Activated CD4-positive, alpha-beta T cell treated with anti-CD3 and anti-CD28 coated beads, Interleukin-2, amount 50 U/mL, for 1 hour (primary cell): ENCODE measurements at regions not wholly inside any gene's neighbourhood (a gene's known extent, or its start where the extent isn't known, plus 50 kb on each side); places are given as distances from the start of the nearest gene placed in this dataset.
"Not testable (repeated sequence)": the region's sequence is repeated elsewhere in the genome, so short reads cannot be mapped to it uniquely, and the experiment has no call there.

Source experiments
- DNase-seq: peaks from one replicate; pipeline ENCODE4 v3.0.0-alpha.2; 2020

DNA sequence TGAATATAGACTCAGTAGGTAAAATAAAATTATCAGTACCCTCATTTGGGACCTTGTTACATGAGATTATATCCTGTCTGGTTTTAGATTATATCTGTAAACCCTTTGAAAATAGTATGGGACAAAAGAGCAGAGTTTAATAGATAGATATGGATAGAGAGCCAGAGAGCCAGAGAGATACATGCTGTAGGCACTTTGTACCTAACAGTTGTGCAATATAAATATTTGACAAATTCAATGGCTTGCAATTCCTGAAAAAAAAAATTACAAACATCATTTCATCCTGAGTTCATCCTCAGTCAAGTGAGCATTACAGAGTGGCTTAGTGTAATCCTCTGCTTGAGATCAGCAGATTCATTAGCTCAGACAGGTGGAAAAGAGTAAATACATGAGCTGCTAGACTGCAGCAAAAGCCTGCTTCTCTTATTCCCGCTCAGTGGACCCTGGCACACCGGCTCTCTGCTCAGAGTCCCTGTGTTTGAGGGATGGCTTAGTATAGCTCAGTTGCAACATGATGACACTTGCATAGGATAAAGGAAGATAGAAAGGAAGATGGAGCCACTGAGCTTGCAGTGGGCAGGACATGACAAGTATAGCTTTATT lies 931.6 kb upstream of the GOT2 start:
- DNase-seq = no peak

GRCh38 chr16:59658572-59658971 lies 924.5 kb upstream of the GOT2 start:
- no peak for DNase-seq

DNA sequence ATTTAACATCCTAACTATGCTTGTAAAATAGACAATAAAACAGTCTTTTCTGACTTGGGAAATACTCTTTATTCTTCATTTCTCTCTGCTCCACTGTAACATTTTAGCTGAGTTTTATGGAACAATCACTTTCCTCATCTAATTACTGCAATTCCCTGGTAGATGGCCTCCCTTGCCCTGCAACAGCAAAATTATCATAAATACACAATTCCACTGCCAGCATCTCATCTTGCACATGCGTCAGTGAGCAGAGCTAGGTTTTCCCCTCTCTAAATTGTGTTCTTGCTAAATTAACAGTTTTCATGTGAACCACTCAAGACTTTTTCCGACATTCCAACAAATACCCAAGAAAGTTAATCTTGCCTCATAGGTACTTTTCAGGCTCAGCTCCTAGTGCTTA lies 920.9 kb upstream of the GOT2 start:
- no peak for DNase-seq

DNA sequence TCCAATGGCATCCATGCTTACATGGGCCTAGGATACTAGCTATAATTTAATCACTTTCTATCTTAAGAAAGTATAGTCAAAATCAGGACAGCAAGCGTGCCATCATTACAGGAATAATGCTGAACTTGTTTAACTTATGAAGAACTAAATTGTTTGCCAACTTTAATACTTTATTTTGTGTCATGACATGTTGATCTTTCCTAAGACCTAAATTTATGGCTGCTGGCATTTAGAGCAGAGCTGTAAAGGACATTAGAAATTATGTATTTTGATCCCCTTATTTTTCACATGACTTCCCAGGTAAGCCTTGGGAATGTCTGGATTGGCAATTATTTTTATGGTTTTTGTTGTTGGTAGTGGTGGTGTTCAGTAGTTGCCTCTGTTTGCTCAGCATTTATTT lies 920.3 kb upstream of the GOT2 start:
- DNase-seq = no peak

GRCh38 chr16:59651662-59652061 lies 917.5 kb upstream of the GOT2 start:
- DNase-seq = no peak

- DNase-seq = no peak
These were observed 911.1 kb upstream of the GOT2 start for GRCh38 chr16:59645194-59645593.

DNA sequence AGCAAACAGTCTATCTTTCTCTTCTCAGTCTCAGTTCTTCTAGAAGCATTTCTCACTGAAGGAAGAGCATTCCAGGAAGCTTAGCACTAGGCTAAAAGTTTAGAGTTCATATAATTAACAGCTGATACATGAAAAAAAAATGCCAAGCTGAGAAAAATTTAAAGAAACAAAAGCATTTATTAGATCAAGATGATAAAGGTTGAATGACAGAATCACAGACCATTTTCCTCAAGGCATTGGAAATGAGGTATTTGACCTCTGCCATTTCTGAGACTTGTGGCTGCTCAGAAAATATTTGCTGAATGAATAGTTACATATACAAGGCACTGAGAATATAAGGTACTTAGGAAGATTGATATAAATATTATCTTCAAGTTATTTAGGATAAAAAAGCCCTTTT lies 901.6 kb upstream of the GOT2 start:
- DNase-seq = no peak

DNA sequence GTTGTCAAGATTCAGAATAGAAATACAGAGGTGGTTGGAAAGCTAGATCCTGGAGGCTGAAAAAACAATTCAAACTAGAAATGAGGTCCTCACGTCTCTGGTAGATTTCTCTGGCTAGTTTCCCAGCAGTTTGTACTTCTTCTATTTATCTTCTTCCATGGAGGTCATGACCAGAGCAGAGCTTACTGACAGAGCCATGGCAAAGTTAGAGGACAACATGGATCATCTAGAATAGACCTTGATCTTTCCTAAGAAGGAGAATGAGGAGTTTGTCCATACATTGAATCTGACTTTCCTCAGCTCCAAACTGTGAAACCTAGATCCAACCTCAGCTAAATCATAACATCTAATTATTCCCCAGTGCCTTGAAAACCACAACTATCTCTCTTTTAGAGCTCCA lies 900.8 kb upstream of the GOT2 start:
- no peak for DNase-seq

DNA sequence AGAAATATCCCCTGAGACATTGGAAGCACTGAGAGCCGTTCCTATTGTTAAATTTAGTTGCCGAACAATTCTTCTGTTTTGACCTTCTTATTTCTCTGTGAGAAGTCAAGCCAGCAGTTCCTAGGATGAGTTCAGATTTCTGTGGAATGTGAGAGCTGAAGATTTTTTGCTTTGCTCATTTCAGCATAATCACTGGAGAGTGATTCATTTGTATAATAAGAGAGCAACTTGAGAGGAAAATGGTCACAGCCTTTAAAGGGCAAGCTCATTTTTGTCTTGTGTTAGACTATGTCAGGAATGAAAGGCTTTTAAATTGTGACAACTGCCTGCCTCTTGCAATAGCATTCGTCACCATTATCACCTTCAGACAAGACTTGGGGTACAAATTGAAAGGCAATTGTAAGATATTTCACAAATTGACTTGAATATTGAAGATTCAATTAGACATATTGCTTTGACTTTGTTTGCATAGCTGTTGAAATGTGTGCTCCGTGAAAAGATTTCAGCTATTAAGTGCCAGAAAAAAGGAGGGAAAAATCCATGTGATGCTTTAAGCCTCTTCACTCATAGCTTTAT lies 900.0 kb upstream of the GOT2 start:
- no peak for DNase-seq

- DNase-seq = no peak
These were observed 898.2 kb upstream of the GOT2 start for GRCh38 chr16:59632276-59632855.

DNA sequence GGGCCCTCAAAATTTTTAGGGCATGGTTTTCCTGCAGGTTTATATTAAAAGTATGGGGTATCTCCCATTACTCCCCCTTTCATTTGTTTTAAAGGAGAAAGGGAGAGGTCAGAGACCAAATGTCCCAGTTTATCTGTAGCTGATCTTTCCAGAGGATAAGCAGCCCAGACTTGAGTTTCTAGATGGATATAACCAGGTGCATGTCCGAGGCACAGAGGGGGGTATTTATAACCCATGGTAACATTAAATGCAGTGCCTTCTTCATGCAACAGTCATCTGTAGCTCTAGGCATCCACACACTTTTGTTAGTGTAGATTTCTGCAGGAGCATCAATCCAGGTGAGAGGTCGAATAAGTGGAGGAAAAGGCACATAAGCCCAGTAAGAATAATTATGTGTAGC lies 890.3 kb upstream of the GOT2 start:
- not testable (repeated sequence) for DNase-seq

DNA sequence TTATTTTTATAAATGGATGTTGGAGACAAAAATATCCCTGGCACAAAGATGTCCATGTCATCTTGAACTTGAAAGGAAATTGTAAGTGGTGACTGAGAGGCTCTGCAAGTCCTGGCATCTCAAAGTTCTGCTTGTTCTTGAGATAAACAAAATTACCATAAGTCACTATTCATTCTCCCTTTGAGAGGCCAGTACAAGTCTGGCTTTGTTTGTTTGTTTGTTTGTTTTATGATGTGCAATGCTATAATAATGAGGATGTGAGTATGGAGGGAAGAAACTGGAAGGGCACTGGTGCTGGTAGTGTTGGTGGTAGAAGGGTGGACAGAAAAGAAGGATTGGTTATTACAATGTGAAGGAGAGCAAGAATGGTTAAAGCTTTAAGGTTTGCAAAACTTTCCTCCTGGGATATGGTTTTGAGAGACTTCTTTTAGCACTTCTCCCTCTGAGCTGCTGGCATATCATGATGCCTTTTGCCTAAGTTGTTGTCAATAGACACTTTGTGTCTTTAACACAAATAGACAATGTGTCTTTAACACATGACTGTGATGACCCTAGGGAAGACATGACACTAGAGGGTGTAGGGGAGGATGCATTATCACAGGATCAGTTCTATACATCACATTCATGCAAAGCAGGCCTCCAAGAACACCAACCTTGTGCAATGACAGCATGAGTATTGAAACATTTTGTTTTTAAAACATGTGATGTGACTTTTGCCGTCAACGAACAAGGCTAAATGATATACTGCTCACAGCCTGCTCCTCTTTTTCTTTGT lies 880.5 kb upstream of the GOT2 start:
- no peak for DNase-seq

DNA sequence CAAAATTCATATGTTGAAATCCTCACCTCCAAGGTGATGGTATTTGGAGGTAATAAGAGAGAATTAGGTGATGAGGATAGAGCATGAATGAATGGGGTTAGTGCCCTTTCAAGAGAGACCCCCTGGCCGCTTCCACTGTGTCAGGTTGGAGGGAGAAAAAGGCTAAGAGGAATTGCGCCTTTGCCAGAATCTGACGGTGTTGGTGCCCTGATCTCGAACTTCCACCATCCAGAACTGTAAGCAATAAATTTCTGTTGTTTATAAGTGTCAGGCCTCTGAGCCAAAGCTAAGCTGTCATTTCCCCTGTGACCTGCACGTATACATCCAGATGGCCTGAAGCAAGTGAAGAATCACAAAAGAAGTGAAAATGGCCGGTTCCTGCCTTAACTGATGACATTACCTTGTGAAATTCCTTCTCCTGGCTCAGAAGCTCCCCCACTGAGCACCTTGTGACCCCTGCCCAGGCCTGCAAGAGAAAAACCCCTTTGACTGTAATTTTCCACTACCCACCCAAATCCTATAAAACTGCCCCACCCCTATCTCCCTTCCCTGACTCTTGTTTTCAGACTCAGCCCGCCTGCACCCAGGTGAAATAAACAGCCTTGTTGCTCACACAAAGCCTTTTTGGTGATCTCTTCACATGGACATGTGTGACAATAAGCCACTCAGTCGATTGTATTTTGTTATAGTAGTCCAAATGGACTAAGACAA lies 878.9 kb upstream of the GOT2 start:
- DNase-seq = not testable (repeated sequence)

- no peak for DNase-seq
These were observed 878.0 kb upstream of the GOT2 start for GRCh38 chr16:59612094-59612493.

DNA sequence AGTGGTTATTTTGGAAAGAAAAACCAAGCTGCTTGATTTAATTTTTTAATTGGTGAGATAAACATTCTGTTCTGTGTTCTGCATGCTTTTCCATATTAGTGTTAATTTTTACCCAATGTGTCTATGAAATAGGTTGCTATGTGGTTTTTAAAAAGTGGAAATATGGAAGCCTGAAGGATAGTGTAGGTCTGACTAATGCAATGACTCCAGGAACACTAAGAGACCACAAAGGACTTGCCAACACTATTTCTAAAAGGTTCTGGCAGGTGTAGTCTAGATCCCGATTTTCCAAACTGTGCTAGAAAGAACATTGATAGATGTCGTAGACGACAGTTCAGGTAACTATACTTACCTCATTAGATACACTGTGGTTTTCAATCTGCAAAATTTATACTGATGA lies 877.4 kb upstream of the GOT2 start:
- no peak for DNase-seq

DNA sequence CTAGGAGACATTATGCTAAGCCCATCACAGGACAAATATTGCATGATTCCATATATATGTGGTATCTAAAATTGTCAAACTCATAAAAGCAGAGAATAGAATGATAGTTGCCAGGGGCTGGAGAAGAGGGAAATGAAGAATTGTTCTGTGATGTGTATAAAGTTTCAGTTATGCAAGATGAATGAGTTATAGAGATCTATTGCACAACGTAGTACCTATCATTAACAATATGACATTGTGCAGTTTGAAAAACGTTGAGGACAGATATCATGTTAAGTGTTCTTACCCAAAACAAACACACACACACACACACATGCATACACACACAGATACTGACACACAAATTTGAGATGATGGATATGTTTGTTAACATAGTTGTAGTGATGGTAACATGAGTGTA lies 871.6 kb upstream of the GOT2 start:
- no peak for DNase-seq

DNA sequence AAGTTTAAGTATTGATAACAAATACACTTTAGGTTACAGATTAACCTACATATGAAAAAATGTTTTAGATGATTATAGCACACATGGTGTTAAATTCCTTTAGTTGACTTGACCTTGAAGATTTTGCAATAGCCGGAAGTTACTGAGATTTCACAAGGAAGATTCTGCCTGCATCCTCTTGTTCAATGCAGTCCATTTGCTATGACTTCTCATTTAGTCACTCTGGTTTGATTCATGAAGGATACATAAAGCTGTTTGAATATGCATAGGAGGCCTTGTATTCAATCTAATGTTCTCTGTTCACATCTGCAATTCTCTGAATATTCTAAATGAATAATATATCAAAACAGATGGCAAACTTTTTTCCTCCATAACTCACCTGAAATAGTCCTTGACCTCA lies 870.2 kb upstream of the GOT2 start:
- DNase-seq = no peak

- DNase-seq = no peak
These were observed 867.3 kb upstream of the GOT2 start for GRCh38 chr16:59601452-59601851.

DNA sequence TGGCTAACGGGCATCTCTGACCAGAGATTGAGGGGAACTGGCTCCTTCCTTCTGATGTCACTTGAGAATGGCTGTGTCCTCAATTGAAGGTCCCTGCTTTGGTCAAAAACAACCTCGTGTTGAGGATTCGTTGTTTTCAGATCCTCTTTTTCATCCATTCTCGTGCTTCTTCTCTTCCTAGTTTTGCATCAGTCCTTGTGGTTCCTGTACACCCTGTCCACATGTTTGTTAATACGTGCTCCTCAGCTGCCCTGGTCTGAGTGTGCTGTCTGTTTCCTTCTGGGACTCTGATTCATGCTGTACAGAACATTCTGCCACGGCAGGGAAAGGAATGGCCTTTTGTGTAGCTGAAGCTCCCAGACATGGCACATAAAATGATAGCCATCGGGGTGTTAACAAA lies 863.2 kb upstream of the GOT2 start:
- DNase-seq = no peak

DNA sequence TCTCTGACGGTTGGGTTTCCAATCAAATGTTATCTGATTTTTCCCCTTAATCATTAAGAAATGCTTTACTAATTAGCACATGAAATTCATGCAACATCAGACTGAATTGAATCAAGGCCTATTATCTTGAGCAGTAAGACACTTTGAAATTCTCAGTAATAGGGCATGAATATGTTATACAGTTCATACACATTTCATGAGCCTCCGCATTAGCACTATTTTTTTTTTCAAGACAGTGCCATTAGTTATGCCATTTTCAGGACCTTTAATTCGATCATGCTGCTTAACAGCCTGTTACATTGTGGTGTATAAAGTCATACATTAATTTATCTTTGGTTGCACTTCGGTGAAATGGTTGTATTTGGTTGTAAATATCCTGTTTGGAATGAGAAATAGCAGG lies 862.6 kb upstream of the GOT2 start:
- DNase-seq = no peak

GRCh38 chr16:59593194-59593661 lies 859.1 kb upstream of the GOT2 start:
- DNase-seq = no peak

- DNase-seq = no peak
These were observed 857.4 kb upstream of the GOT2 start for GRCh38 chr16:59591480-59591879.

DNA sequence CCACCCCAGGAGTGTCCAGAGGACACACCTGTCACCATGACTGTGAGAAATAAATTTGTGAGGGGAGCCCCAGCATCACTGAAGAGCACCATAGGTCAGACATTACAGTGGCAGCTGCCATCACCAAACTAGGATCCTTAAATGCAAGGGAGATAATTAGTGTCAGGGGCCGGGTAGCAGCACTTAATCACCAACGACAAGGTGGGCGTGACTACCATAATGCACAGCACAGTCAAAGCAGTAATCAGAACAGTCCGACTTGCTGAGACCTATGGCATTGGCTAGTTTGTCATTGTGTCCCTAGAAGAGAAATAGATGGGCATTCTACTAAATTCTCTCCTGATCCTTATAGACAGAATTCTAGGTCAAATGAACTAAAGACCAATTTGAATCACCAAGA lies 856.7 kb upstream of the GOT2 start:
- DNase-seq = no peak
